SK-N-SH treated with all-trans-retinoic acid at 6 μM for 48 hours (cell line): ENCODE measurements at regions not wholly inside any gene's neighbourhood (a gene's known extent, or its start where the extent isn't known, plus 50 kb on each side); places are given as distances from the start of the nearest gene placed in this dataset.
"Not testable (repeated sequence)": the region's sequence is repeated elsewhere in the genome, so short reads cannot be mapped to it uniquely, and the experiment has no call there.

Source experiments
- ATAC-seq: fragments of 200-7000 bp; cut with Tn5 transposase; 3 replicates; pipeline ENCODE4 v1.9.1; 2020; ENCODE audit warnings: mild to moderate bottlenecking, moderate library complexity
- CSRNP3 ChIP-seq: fragments of 250-450 bp; sonication (Bioruptor Pico); IDR thresholded peaks from 2 replicates; pipeline ENCODE4 v1.5.1; 2021; ENCODE audit warnings: mild to moderate bottlenecking, moderate library complexity
- ESRRG ChIP-seq: fragments of 250-450 bp; sonication (Bioruptor Pico); IDR thresholded peaks from 2 replicates; pipeline ENCODE4 v1.6.1; 2021; ENCODE audit warnings: mild to moderate bottlenecking
- GLIS3 ChIP-seq: fragments of 250-450 bp; sonication (Bioruptor Pico); IDR thresholded peaks from 2 replicates; pipeline ENCODE4 v1.5.0; 2020; ENCODE audit warnings: mild to moderate bottlenecking, moderate library complexity
- PATZ1 ChIP-seq: fragments of 250-450 bp; sonication (Bioruptor Pico); IDR thresholded peaks from 2 replicates; pipeline ENCODE4 v1.8.0; 2020; ENCODE audit warnings: mild to moderate bottlenecking, moderate library complexity, borderline replicate concordance
- POU6F1 ChIP-seq: fragments of 250-450 bp; sonication (Bioruptor Pico); IDR thresholded peaks from 2 replicates; pipeline ENCODE4 v1.8.0; 2021; ENCODE audit warnings: low read depth, mild to moderate bottlenecking, moderate library complexity, borderline replicate concordance
- PPARA ChIP-seq: fragments of 250-450 bp; sonication (Bioruptor Pico); IDR thresholded peaks from 2 replicates; pipeline ENCODE4 v1.5.0; 2020; ENCODE audit warnings: mild to moderate bottlenecking, borderline replicate concordance
- SNAI2 ChIP-seq: fragments of 250-450 bp; sonication (Bioruptor Pico); IDR thresholded peaks from 2 replicates; pipeline ENCODE4 v1.5.0; 2020; ENCODE audit warnings: mild to moderate bottlenecking, moderate library complexity
- TSHZ2 ChIP-seq: fragments of 250-450 bp; sonication (Bioruptor Pico); IDR thresholded peaks from 2 replicates; pipeline ENCODE4 v1.5.0; 2020; ENCODE audit warnings: mild to moderate bottlenecking, moderate library complexity
- ZC3H10 ChIP-seq: fragments of 250-450 bp; sonication (Bioruptor Pico); IDR thresholded peaks from 2 replicates; pipeline ENCODE4 v1.5.1; 2021; ENCODE audit warnings: mild to moderate bottlenecking, moderate library complexity
- ZFP3 ChIP-seq: fragments of 250-450 bp; sonication (Bioruptor Pico); IDR thresholded peaks from 2 replicates; pipeline ENCODE4 v1.5.0; 2020; ENCODE audit warnings: mild to moderate bottlenecking, moderate library complexity
- ZFP30 ChIP-seq: fragments of 450-650 bp; formaldehyde crosslinking; IDR thresholded peaks from 2 replicates; pipeline ENCODE4 v1.5.0; 2022; ENCODE audit warnings: mild to moderate bottlenecking, moderate library complexity
- ZNF565 ChIP-seq: fragments of 450-650 bp; formaldehyde crosslinking; conservative IDR thresholded peaks from 2 replicates; pipeline ENCODE4 v1.5.0; 2020; ENCODE audit warnings: low read depth, mild to moderate bottlenecking, moderate library complexity

- TF ChIP-seq PPARA (CRISPR knock-in tag) (no peak), SNAI2 (CRISPR knock-in tag) (no peak), ZNF565 (CRISPR knock-in tag) (no peak), GLIS3 (CRISPR knock-in tag) (no peak)
- no peak for ATAC-seq
Observed at GRCh38 chr7:8343556-8343955, 81.6 kb upstream of the ICA1 start.

- ATAC-seq, result not testable (repeated sequence)
Observed at GRCh38 chr7:8347395-8347794, 85.4 kb upstream of the ICA1 start.

- not testable (repeated sequence) for ATAC-seq
Observed at GRCh38 chr7:8351654-8352053, 81.8 kb upstream of the NXPH1 start.

- ATAC-seq, result no peak
Observed at GRCh38 chr7:8353991-8354390, 79.4 kb upstream of the NXPH1 start.

More at GRCh38 chr7:8353991-8354390, 79.4 kb upstream of the NXPH1 start:
- TF ChIP-seq CSRNP3 (CRISPR knock-in tag) (no peak), GLIS3 (CRISPR knock-in tag) (no peak), TSHZ2 (CRISPR knock-in tag) (no peak), POU6F1 (no peak), PATZ1 (CRISPR knock-in tag) (no peak), ZC3H10 (CRISPR knock-in tag) (no peak), ESRRG (CRISPR knock-in tag) (no peak), ZFP3 (no peak), ZFP30 (CRISPR knock-in tag) (no peak)
